ENCODE measurements at regions not wholly inside any gene's neighbourhood (a gene's known extent, or its start where the extent isn't known, plus 50 kb on each side); places are given as distances from the start of the nearest gene placed in this dataset.

DNA sequence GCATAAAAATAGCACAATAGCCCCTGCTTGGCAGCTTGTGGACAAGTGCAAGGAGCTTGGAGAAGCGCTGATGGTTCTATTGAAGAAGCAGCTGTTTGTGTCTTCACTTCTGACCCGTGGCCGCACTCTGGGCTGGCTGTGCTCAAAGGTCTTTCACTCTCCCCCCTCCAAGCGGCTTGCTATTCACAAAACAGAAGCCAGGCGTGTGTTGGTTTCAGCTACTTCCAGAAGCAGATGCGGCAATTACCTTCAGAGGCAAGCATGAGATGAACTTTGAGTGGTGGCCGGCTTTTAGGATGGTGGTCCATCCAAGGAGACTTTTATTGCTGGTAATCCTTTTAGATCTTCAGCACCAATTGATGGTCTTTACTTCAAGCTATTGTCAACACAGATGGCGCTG lies 188.5 kb upstream of the ARGLU1 start:
- TF ChIP-seq, protein P1, sequence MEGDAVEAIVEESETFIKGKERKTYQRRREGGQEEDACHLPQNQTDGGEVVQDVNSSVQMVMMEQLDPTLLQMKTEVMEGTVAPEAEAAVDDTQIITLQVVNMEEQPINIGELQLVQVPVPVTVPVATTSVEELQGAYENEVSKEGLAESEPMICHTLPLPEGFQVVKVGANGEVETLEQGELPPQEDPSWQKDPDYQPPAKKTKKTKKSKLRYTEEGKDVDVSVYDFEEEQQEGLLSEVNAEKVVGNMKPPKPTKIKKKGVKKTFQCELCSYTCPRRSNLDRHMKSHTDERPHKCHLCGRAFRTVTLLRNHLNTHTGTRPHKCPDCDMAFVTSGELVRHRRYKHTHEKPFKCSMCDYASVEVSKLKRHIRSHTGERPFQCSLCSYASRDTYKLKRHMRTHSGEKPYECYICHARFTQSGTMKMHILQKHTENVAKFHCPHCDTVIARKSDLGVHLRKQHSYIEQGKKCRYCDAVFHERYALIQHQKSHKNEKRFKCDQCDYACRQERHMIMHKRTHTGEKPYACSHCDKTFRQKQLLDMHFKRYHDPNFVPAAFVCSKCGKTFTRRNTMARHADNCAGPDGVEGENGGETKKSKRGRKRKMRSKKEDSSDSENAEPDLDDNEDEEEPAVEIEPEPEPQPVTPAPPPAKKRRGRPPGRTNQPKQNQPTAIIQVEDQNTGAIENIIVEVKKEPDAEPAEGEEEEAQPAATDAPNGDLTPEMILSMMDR (IDR thresholded peaks at IDR 0.05; ENCODE audit: poor library complexity, severe bottlenecking): no peak
- TF ChIP-seq, protein P2, sequence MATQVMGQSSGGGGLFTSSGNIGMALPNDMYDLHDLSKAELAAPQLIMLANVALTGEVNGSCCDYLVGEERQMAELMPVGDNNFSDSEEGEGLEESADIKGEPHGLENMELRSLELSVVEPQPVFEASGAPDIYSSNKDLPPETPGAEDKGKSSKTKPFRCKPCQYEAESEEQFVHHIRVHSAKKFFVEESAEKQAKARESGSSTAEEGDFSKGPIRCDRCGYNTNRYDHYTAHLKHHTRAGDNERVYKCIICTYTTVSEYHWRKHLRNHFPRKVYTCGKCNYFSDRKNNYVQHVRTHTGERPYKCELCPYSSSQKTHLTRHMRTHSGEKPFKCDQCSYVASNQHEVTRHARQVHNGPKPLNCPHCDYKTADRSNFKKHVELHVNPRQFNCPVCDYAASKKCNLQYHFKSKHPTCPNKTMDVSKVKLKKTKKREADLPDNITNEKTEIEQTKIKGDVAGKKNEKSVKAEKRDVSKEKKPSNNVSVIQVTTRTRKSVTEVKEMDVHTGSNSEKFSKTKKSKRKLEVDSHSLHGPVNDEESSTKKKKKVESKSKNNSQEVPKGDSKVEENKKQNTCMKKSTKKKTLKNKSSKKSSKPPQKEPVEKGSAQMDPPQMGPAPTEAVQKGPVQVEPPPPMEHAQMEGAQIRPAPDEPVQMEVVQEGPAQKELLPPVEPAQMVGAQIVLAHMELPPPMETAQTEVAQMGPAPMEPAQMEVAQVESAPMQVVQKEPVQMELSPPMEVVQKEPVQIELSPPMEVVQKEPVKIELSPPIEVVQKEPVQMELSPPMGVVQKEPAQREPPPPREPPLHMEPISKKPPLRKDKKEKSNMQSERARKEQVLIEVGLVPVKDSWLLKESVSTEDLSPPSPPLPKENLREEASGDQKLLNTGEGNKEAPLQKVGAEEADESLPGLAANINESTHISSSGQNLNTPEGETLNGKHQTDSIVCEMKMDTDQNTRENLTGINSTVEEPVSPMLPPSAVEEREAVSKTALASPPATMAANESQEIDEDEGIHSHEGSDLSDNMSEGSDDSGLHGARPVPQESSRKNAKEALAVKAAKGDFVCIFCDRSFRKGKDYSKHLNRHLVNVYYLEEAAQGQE (IDR thresholded peaks at IDR 0.05; ENCODE audit: borderline replicate concordance): no peak
- TF ChIP-seq EZH2 (IDR thresholded peaks at IDR 0.05; ENCODE audit: borderline replicate concordance, insufficient read depth, low read length, poor library complexity, severe bottlenecking) (no peak), RAD21 (conservative IDR thresholded peaks at IDR 0.05) (no peak), EP300 (conservative IDR thresholded peaks at IDR 0.05; ENCODE audit: poor library complexity, severe bottlenecking) (no peak), SMC3 (conservative IDR thresholded peaks at IDR 0.05; ENCODE audit: poor library complexity) (no peak), TAF1 (IDR thresholded peaks at IDR 0.05; ENCODE audit: low read depth) (no peak)

Data from neural cell (in vitro differentiated cells).